Liver (tissue), 8 donors: ENCODE measurements at regions not wholly inside any gene's neighbourhood (a gene's known extent, or its start where the extent isn't known, plus 50 kb on each side); places are given as distances from the start of the nearest gene placed in this dataset.

Experiments used
- DNase-seq: peaks from one replicate; pipeline ENCODE4 v3.0.0-alpha.2; 2017; ENCODE audit warnings: low spot score
- H3K27ac ChIP-seq, 2 donors: one replicate each; pipeline ENCODE4 v1.7.0; 2013; ENCODE audit warnings: inconsistent platforms in 2 of 2, low read length in 2 of 2, control low read depth in 1 of 2, low read depth in 1 of 2, mild to moderate bottlenecking in 1 of 2
- H3K27me3 ChIP-seq, 4 donors: one replicate each; pipeline versions ENCODE4 v1.6.1 to v1.7.0; 2013; ENCODE audit warnings: low read length in 3 of 4, inconsistent platforms in 1 of 4, mild to moderate bottlenecking in 1 of 4, moderate library complexity in 1 of 4; ENCODE audit not compliant: control insufficient read depth in 4 of 4, insufficient read depth in 4 of 4
- H3K36me3 ChIP-seq, 4 donors: one replicate each; pipeline versions ENCODE4 v1.6.1 to v1.7.0; 2013; ENCODE audit warnings: low read length in 3 of 4, mild to moderate bottlenecking in 3 of 4, low read depth in 1 of 4, moderate library complexity in 1 of 4; ENCODE audit not compliant: control insufficient read depth in 4 of 4, insufficient read depth in 3 of 4
- H3K4me1 ChIP-seq, 4 donors: one replicate each; pipeline versions ENCODE4 v1.6.1 to v1.7.0; 2013; ENCODE audit warnings: low read length in 3 of 4, mild to moderate bottlenecking in 3 of 4, moderate library complexity in 1 of 4; ENCODE audit not compliant: control insufficient read depth in 4 of 4, insufficient read depth in 4 of 4
- H3K4me3 ChIP-seq, 3 donors: one replicate each; pipeline versions ENCODE4 v1.6.1 to v1.7.0; 2013; ENCODE audit warnings: low read length in 3 of 3, control low read depth in 1 of 3, low read depth in 1 of 3, mild to moderate bottlenecking in 1 of 3
- H3K9ac ChIP-seq, 2 donors: one replicate each; pipeline ENCODE4 v1.7.0; 2013; ENCODE audit warnings: low read length in 2 of 2, mild to moderate bottlenecking in 2 of 2, moderate library complexity in 2 of 2, control low read depth in 1 of 2, low read depth in 1 of 2
- H3K9me3 ChIP-seq, 4 donors: one replicate each; pipeline versions ENCODE4 v1.6.1 to v1.7.0; 2013; ENCODE audit warnings: low read length in 3 of 4; ENCODE audit not compliant: control insufficient read depth in 4 of 4
- CTCF ChIP-seq: fragments of 150-350 bp; IDR thresholded peaks from 2 replicates; pipeline ENCODE4 v1.5.1; 2017; ENCODE audit warnings: improper control_type of control experiment, low read depth, low read length; ENCODE audit not compliant: missing input control
- EGR1 ChIP-seq, 2 donors: IDR thresholded peaks; 2 replicates each; pipeline ENCODE4 v1.6.1; 2016 to 2018; ENCODE audit warnings: antibody characterized with exemption in 2 of 2, low read depth in 2 of 2
- FOXA1 ChIP-seq: IDR thresholded peaks from 2 replicates; pipeline ENCODE4 v1.6.1; 2016; ENCODE audit warnings: antibody characterized with exemption
- GABPA ChIP-seq, 2 donors: IDR thresholded peaks in 1 of 2; conservative IDR thresholded peaks in 1 of 2; 2 replicates each; pipeline ENCODE4 v1.6.1; 2016; ENCODE audit warnings: antibody characterized with exemption in 2 of 2, mild to moderate bottlenecking in 1 of 2, moderate library complexity in 1 of 2
- HNF4A ChIP-seq, 2 donors: conservative IDR thresholded peaks; 2 replicates each; pipeline ENCODE4 v1.6.1; 2016; ENCODE audit warnings: antibody characterized with exemption in 2 of 2, mild to moderate bottlenecking in 2 of 2
- HNF4G ChIP-seq: IDR thresholded peaks from 2 replicates; pipeline ENCODE4 v1.6.1; 2016; ENCODE audit warnings: antibody characterized with exemption
- MAX ChIP-seq: IDR thresholded peaks from 2 replicates; pipeline ENCODE4 v1.6.1; 2016; ENCODE audit warnings: antibody characterized with exemption
- NR2F2 ChIP-seq: IDR thresholded peaks from 2 replicates; pipeline ENCODE4 v1.6.1; 2016; ENCODE audit warnings: antibody characterized with exemption
- RAD21 ChIP-seq, 2 donors: IDR thresholded peaks; 2 replicates each; pipeline ENCODE4 v1.6.1; 2016; ENCODE audit warnings: antibody characterized with exemption in 2 of 2, mild to moderate bottlenecking in 2 of 2
- RXRA ChIP-seq, 2 donors: IDR thresholded peaks; 2 replicates each; pipeline ENCODE4 v1.6.1; 2017 to 2018; ENCODE audit warnings: antibody characterized with exemption in 2 of 2, mild to moderate bottlenecking in 1 of 2
- SP1 ChIP-seq: IDR thresholded peaks from 2 replicates; pipeline ENCODE4 v1.6.1; 2018; ENCODE audit warnings: antibody characterized with exemption, mild to moderate bottlenecking
- TAF1 ChIP-seq: conservative IDR thresholded peaks from 2 replicates; pipeline ENCODE4 v1.6.1; 2016; ENCODE audit warnings: antibody characterized with exemption, mild to moderate bottlenecking
- YY1 ChIP-seq: IDR thresholded peaks from 2 replicates; pipeline ENCODE4 v1.6.1; 2016; ENCODE audit warnings: antibody characterized with exemption, mild to moderate bottlenecking
- WGBS: extraction: QIAGEN DNeasy Blood & Tissue Kit; methylation state at CpG from one replicate; pipeline ENCODE4 v1.1.7; 2013; 5-methylcytosine and 5-hydroxymethylcytosine counted together
- TF ChIP-seq, protein P1 (sequence below): IDR thresholded peaks from 2 replicates; pipeline ENCODE4 v1.6.1; 2016; ENCODE audit warnings: antibody characterized with exemption
- TF ChIP-seq, protein P2 (sequence below): IDR thresholded peaks from 2 replicates; pipeline ENCODE4 v1.6.1; 2016; ENCODE audit warnings: antibody characterized with exemption, mild to moderate bottlenecking
- donor health status: healthy.
- donor health status: healthy.
- donor health status: healthy.
- donor health status: healthy.
- donor health status: healthy.

DNA sequence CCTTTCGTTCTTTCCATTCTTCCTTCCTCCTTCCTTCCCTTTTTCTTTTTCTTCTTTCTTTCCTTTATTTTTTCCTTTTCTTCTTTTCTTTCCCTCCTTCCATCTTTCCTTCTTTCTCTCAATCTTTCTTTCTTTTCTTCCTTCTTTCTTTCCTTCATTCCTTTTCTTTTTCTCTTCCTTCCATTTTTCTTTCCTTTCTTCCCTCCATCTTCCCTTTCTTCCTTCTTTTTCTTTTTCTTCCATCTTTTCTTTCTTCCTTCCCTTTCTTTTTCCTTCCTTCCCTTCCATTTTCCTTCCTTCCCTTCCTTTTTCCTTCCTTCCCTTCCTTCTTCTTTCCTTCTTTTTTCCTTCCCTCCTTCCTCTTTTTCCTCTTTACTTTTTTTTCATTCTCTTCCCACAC lies 568.7 kb downstream of the GALR1 start:
- no peak overlapping the region for H3K27ac ChIP-seq
- no peaks in the 10 kb centered on the region for H3K4me1 ChIP-seq
- H3K4me3 ChIP-seq: no peak overlapping the region
- no peak for DNase-seq
- peaks cover 0 to 7% (median 3%) of the 10 kb centered on the region in 4 donors for H3K9me3 ChIP-seq
- H3K9ac ChIP-seq: no peak overlapping the region
- 59% methylated on average over 1 of the region's 1 CpG for WGBS
- H3K27me3 ChIP-seq: no peaks in the 10 kb centered on the region
- H3K36me3 ChIP-seq: no peaks in the 10 kb centered on the region
- TF ChIP-seq RAD21 (IDR thresholded peaks at IDR 0.05): no peak
- TF ChIP-seq TAF1: no peak
- TF ChIP-seq EGR1 (IDR thresholded peaks at IDR 0.05; ENCODE audit: low read depth in 2 of 2): no peak
- TF ChIP-seq MAX: no peak
- TF ChIP-seq NR2F2: no peak
- TF ChIP-seq, protein P1, sequence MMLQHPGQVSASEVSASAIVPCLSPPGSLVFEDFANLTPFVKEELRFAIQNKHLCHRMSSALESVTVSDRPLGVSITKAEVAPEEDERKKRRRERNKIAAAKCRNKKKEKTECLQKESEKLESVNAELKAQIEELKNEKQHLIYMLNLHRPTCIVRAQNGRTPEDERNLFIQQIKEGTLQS: no peak
- no peak for TF ChIP-seq CTCF
- no peak for TF ChIP-seq SP1
- TF ChIP-seq, protein P2, sequence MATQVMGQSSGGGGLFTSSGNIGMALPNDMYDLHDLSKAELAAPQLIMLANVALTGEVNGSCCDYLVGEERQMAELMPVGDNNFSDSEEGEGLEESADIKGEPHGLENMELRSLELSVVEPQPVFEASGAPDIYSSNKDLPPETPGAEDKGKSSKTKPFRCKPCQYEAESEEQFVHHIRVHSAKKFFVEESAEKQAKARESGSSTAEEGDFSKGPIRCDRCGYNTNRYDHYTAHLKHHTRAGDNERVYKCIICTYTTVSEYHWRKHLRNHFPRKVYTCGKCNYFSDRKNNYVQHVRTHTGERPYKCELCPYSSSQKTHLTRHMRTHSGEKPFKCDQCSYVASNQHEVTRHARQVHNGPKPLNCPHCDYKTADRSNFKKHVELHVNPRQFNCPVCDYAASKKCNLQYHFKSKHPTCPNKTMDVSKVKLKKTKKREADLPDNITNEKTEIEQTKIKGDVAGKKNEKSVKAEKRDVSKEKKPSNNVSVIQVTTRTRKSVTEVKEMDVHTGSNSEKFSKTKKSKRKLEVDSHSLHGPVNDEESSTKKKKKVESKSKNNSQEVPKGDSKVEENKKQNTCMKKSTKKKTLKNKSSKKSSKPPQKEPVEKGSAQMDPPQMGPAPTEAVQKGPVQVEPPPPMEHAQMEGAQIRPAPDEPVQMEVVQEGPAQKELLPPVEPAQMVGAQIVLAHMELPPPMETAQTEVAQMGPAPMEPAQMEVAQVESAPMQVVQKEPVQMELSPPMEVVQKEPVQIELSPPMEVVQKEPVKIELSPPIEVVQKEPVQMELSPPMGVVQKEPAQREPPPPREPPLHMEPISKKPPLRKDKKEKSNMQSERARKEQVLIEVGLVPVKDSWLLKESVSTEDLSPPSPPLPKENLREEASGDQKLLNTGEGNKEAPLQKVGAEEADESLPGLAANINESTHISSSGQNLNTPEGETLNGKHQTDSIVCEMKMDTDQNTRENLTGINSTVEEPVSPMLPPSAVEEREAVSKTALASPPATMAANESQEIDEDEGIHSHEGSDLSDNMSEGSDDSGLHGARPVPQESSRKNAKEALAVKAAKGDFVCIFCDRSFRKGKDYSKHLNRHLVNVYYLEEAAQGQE: no peak
- no peak for TF ChIP-seq RXRA (IDR thresholded peaks at IDR 0.05)
- TF ChIP-seq YY1: no peak
- TF ChIP-seq HNF4A (conservative IDR thresholded peaks at IDR 0.05): no peak
- TF ChIP-seq HNF4G: no peak
- TF ChIP-seq FOXA1: no peak

DNA sequence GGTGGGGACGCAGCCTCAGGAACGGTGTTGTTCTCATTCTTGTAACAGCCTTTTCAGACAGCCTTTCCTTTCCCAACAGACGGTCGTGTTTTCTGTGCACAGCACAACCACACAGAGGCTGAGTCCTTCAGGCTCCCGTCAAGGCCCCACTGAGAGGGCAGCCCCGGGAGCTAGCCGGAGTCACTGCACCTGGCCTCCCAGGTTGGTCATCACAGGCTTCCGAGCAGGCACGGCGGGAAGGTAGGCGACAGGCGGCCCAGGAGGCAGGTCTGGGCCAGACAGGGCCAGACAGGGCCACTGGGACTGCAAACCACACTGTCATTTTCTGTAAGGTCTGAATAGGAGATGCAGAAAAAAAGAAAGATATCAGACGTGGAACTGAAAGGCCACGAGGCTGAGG lies 570.8 kb downstream of the GALR1 start:
- no peak for TF ChIP-seq RXRA (IDR thresholded peaks at IDR 0.05)
- no peak for TF ChIP-seq GABPA (IDR thresholded peaks at IDR 0.05 in 1 of 2, conservative IDR thresholded peaks at IDR 0.05 in 1 of 2)
- no peak for TF ChIP-seq TAF1
- TF ChIP-seq YY1: no peak
- no peak for TF ChIP-seq SP1
- TF ChIP-seq NR2F2: no peak
- TF ChIP-seq MAX: no peak
- Histone ChIP-seq H3K36me3 (no peaks in the 10 kb centered on the region), H3K4me1 (no peaks in the 10 kb centered on the region), H3K27me3 (no peaks in the 10 kb centered on the region), H3K9me3 (peaks cover 0 to 7% (median 3%) of the 10 kb centered on the region in 4 donors), H3K27ac (no peak overlapping the region), H3K4me3 (no peak overlapping the region), H3K9ac (no peak overlapping the region)
- WGBS: 86% methylated on average over 14 of the region's 14 CpGs
- no peak for DNase-seq
